B cell (primary cell): ENCODE measurements at regions not wholly inside any gene's neighbourhood (a gene's known extent, or its start where the extent isn't known, plus 50 kb on each side); places are given as distances from the start of the nearest gene placed in this dataset.

Experiments
- ATAC-seq: fragments of 200-7000 bp; cut with Tn5 transposase; one replicate; pipeline ENCODE4 v1.10.0; 2021; ENCODE audit warnings: low read depth, mild to moderate bottlenecking, moderate number of reproducible peaks, moderate library complexity
- CTCF ChIA-PET: fragments of 350-600 bp; sonication (Branson Sonifier 250); formaldehyde crosslinking; loops from one replicate; lab custom pipeline; 2021; ENCODE audit warnings: antibody characterized with exemption, inconsistent platforms; lab: Charles Lee
- POLR2A ChIA-PET: fragments of 350-600 bp; sonication (Branson Sonifier 250); formaldehyde crosslinking; loops from one replicate; lab custom pipeline; 2021; ENCODE audit warnings: antibody characterized with exemption; lab: Charles Lee
- DNase-seq: peaks from one replicate; pipeline ENCODE4 v3.0.0; 2013
- H2AFZ ChIP-seq: 2 replicates; pipeline ENCODE4 v1.6.1; 2012; ENCODE audit warnings: mild to moderate bottlenecking, low read depth, low read length; ENCODE audit not compliant: insufficient read depth, poor library complexity, severe bottlenecking
- H3K27ac ChIP-seq, 2 donors: 1 replicate in 1 of 2; 2 replicates in 1 of 2; pipeline ENCODE4 v1.5.1; 2012 to 2013; ENCODE audit warnings: low read length in 2 of 2, mild to moderate bottlenecking in 2 of 2, moderate library complexity in 1 of 2
- H3K27me3 ChIP-seq, 4 experiments: fragments of 200-600 bp in 1 of 4; sonication (generic) in 1 of 4; replicated peaks in 1 of 4; 1 replicate in 2 of 4; 2 replicates in 2 of 4; pipeline versions ENCODE4 v1.6.1 to v1.7.0; 2013 to 2016; ENCODE audit warnings: low read length in 3 of 4, mild to moderate bottlenecking in 2 of 4, mixed read lengths in 1 of 4, moderate library complexity in 1 of 4; ENCODE audit not compliant: insufficient read depth in 4 of 4, control insufficient read depth in 3 of 4; ENCODE audit errors: control extremely low read depth in 1 of 4
- H3K36me3 ChIP-seq, 2 experiments: replicated peaks in 1 of 2; 1 replicate in 1 of 2; 2 replicates in 1 of 2; pipeline versions ENCODE4 v1.6.1 to v1.7.1; 2013; ENCODE audit warnings: low read length in 1 of 2; ENCODE audit not compliant: insufficient read depth in 2 of 2, control insufficient read depth in 1 of 2; ENCODE audit errors: control extremely low read depth in 1 of 2, extremely low read depth in 1 of 2
- H3K4me1 ChIP-seq, 2 donors: fragments of 200-600 bp in 1 of 2; sonication (generic) in 1 of 2; 1 replicate in 1 of 2; 2 replicates in 1 of 2; pipeline versions ENCODE4 v1.5.1 to v1.6.1; 2013 to 2017; ENCODE audit warnings: low read length in 2 of 2; ENCODE audit not compliant: control insufficient read depth in 2 of 2, insufficient read depth in 2 of 2
- H3K4me2 ChIP-seq: replicated peaks from 2 replicates; pipeline ENCODE3; 2012; ENCODE audit warnings: mild to moderate bottlenecking, low read depth, low read length; ENCODE audit not compliant: poor library complexity, severe bottlenecking
- H3K4me3 ChIP-seq, 5 experiments: fragments of 200-600 bp in 1 of 5; sonication (generic) in 1 of 5; 1 replicate in 3 of 5; 2 replicates in 2 of 5; pipeline versions ENCODE4 v1.5.1 to v1.7.0; 2011 to 2016; ENCODE audit warnings: low read length in 4 of 5, mild to moderate bottlenecking in 4 of 5, low read depth in 2 of 5, control low read depth in 1 of 5, moderate library complexity in 1 of 5; ENCODE audit not compliant: insufficient read depth in 1 of 5; ENCODE audit errors: control extremely low read depth in 1 of 5, extremely low read depth in 1 of 5
- H3K79me2 ChIP-seq: fragments of 200-600 bp; sonication (generic); one replicate; pipeline ENCODE4 v1.6.0; 2016; ENCODE audit warnings: low read length; ENCODE audit not compliant: control insufficient read depth, insufficient read depth
- H3K9ac ChIP-seq: fragments of 200-600 bp; sonication (generic); 2 replicates; pipeline ENCODE4 v1.6.1; 2017; ENCODE audit warnings: mild to moderate bottlenecking, low read length, moderate library complexity
- H3K9me3 ChIP-seq, 3 donors: one replicate each; pipeline versions ENCODE4 v1.6.1 to v1.7.1; 2013; ENCODE audit warnings: low read length in 2 of 3; ENCODE audit not compliant: control insufficient read depth in 2 of 3, insufficient read depth in 1 of 3; ENCODE audit errors: control extremely low read depth in 1 of 3
- H4K20me1 ChIP-seq: 2 replicates; pipeline ENCODE4 v1.6.0; 2012; ENCODE audit warnings: mild to moderate bottlenecking, low read length; ENCODE audit not compliant: insufficient read depth, control insufficient read depth, poor library complexity, severe bottlenecking
- H3K27ac Mint-ChIP-seq: one replicate; pipeline ENCODE4 v1.8.0; 2021; ENCODE audit warnings: mixed read lengths
- H3K27me3 Mint-ChIP-seq: one replicate; pipeline ENCODE4 v1.8.0; 2021; ENCODE audit warnings: mixed read lengths
- H3K4me1 Mint-ChIP-seq: one replicate; pipeline ENCODE4 v1.8.0; 2021; ENCODE audit warnings: mixed read lengths
- H3K4me3 Mint-ChIP-seq: one replicate; pipeline ENCODE4 v1.8.0; 2021; ENCODE audit warnings: mixed read lengths
- H3K9me3 Mint-ChIP-seq: one replicate; pipeline ENCODE4 v1.8.0; 2022; ENCODE audit warnings: mixed read lengths; ENCODE audit not compliant: insufficient read depth
- EZH2 ChIP-seq: IDR thresholded peaks from 2 replicates; pipeline ENCODE4 v1.6.1; 2012; ENCODE audit warnings: borderline replicate concordance, low read depth, mild to moderate bottlenecking, moderate library complexity, low read length; ENCODE audit not compliant: insufficient read depth, poor library complexity, severe bottlenecking
- WGBS: methylation state at CpG from one replicate; pipeline ENCODE4 v1.1.5; 2013; ENCODE audit warnings: missing lambda C conversion rate; ENCODE audit not compliant: insufficient coverage; 5-methylcytosine and 5-hydroxymethylcytosine counted together
- intact Hi-C: fragments of 100-400 bp; cut with micrococcal nuclease; formaldehyde crosslinking; loops from one replicate; pipeline ENCODE4 v1.10.0; 2022
- TF ChIP-seq, protein P1 (sequence below): fragments of 200-600 bp; IDR thresholded peaks from one replicate; pipeline ENCODE4 v1.8.0; 2022; ENCODE audit warnings: antibody characterized with exemption, mild to moderate bottlenecking

DNA sequence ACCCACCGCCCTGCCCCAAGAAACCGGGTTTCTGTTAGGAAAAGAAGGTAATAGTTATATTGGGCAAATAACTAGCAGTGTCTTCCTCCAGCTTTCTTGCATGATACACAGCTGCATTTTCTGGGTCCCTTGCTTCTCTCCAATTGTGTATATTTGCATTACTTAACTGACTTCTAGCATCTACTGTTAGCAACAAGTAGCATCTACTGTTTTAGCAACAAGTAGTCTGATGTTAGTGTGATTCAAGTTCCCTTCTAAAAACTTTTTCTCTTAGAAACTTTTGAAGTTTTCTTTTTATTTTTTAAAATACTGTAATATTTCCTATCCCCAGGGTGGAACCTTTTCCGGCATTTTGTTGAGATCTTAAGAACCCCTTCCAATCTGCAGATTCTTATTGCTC is 221.2 kb downstream of the CLIC5 start:
- ATAC-seq (no peak), DNase-seq (no peak)
- intact Hi-C loops, result no loop called here
- H3K4me3 ChIP-seq, result no peak overlapping the region
- ChIA-PET POLR2A (no interaction called here), CTCF (no interaction called here)
- no peak overlapping the region for H3K27ac Mint-ChIP-seq
- no peaks in the 10 kb centered on the region for H3K9me3 ChIP-seq
- no peaks in the 10 kb centered on the region for H3K4me1 Mint-ChIP-seq
- no peaks in the 10 kb centered on the region for H3K79me2 ChIP-seq
- H3K4me3 Mint-ChIP-seq, result no peak overlapping the region
- no peak overlapping the region for H3K4me2 ChIP-seq
- no peaks in the 10 kb centered on the region for H3K4me1 ChIP-seq
- no peaks in the 10 kb centered on the region for H3K27me3 ChIP-seq
- WGBS, result 86% methylated on average over 1 of the region's 3 CpGs
- no peak overlapping the region for H3K27ac ChIP-seq
- H4K20me1 ChIP-seq, result no peaks in the 10 kb centered on the region
- no peaks in the 10 kb centered on the region for H3K9me3 Mint-ChIP-seq
- no peaks in the 10 kb centered on the region for H3K27me3 Mint-ChIP-seq
- TF ChIP-seq EZH2, result no peak
- TF ChIP-seq, protein P1, sequence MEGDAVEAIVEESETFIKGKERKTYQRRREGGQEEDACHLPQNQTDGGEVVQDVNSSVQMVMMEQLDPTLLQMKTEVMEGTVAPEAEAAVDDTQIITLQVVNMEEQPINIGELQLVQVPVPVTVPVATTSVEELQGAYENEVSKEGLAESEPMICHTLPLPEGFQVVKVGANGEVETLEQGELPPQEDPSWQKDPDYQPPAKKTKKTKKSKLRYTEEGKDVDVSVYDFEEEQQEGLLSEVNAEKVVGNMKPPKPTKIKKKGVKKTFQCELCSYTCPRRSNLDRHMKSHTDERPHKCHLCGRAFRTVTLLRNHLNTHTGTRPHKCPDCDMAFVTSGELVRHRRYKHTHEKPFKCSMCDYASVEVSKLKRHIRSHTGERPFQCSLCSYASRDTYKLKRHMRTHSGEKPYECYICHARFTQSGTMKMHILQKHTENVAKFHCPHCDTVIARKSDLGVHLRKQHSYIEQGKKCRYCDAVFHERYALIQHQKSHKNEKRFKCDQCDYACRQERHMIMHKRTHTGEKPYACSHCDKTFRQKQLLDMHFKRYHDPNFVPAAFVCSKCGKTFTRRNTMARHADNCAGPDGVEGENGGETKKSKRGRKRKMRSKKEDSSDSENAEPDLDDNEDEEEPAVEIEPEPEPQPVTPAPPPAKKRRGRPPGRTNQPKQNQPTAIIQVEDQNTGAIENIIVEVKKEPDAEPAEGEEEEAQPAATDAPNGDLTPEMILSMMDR, result no peak
- H3K36me3 ChIP-seq, result no peaks in the 10 kb centered on the region
- H2AFZ ChIP-seq, result no peak overlapping the region
- no peak overlapping the region for H3K9ac ChIP-seq

DNA sequence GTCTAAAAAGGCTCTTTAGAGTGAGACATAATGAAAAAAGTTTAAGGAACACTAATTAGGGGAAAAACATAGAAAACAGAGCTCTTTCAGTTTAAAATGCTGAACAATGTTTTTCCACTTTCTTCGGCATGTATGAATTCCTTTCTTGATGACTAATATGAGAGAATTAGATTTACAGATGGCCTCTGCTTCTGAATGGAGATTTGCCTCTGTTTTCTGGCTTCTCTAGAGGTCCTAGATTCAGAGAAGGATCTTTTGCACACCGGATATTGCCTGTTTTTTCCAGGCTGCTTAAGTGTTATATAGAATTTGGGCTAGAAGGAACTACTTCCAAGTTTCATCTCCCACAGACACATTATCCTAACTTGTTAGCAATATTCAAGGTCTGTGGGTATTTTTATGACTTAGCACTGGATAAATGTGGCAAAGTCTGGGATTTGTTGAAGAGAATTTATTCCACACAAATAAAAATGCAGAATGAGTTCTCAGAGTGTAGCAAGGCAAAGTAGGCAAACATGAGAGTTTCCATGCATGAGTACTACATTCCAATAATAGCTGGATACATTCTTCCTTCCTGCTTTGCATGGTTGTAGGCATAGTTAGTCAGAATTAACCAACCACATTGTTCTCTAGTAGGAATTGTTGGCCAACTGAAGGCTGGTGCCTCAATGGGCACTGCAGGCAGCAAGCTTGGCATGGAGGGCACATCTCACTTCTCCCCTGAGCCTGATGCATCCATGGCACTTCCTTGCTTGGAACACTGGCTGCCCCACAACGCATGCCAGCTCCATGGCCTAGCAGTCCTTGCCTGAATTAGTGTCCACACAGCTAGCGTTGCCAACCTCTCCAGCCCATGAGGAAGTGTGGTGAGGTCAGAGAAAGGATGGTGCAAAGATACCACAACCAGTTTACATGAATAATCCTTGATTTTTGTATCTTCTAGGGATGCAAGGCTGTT is 224.2 kb downstream of the CLIC5 start:
- DNase-seq, result no peak

More for the DNA sequence above, 224.2 kb downstream of the CLIC5 start:
- no peak for TF ChIP-seq EZH2
- TF ChIP-seq, protein P1, result no peak
- H3K4me3 Mint-ChIP-seq, result no peak overlapping the region
- 67% methylated on average over 1 of the region's 4 CpGs for WGBS
- H4K20me1 ChIP-seq, result no peaks in the 10 kb centered on the region
- no peak overlapping the region for H3K27ac ChIP-seq
- H3K4me1 ChIP-seq, result no peaks in the 10 kb centered on the region
- no peaks in the 10 kb centered on the region for H3K9me3 ChIP-seq
- H3K9me3 Mint-ChIP-seq, result no peaks in the 10 kb centered on the region
- ChIA-PET CTCF (no interaction called here), POLR2A (no interaction called here)
- intact Hi-C loops, result no loop called here
- H3K9ac ChIP-seq, result no peak overlapping the region
- H3K27me3 ChIP-seq, result no peaks in the 10 kb centered on the region
- H2AFZ ChIP-seq, result no peak overlapping the region
- no peak for ATAC-seq
- H3K4me1 Mint-ChIP-seq, result no peaks in the 10 kb centered on the region
- H3K27ac Mint-ChIP-seq, result no peak overlapping the region
- H3K4me2 ChIP-seq, result no peak overlapping the region
- H3K27me3 Mint-ChIP-seq, result no peaks in the 10 kb centered on the region
- no peaks in the 10 kb centered on the region for H3K36me3 ChIP-seq
- H3K4me3 ChIP-seq, result no peak overlapping the region
- no peaks in the 10 kb centered on the region for H3K79me2 ChIP-seq
